Mammary epithelial cell (primary cell): ENCODE measurements at regions not wholly inside any gene's neighbourhood (a gene's known extent, or its start where the extent isn't known, plus 50 kb on each side); places are given as distances from the start of the nearest gene placed in this dataset.

ENCODE experiments used
- CTCF ChIP-seq, 2 donors: IDR thresholded peaks in 1 of 2; conservative IDR thresholded peaks in 1 of 2; 2 replicates each; pipeline ENCODE4 v1.5.1; 2011 to 2012; ENCODE audit warnings: inconsistent platforms in 2 of 2, low read length in 2 of 2, mild to moderate bottlenecking in 2 of 2, control low read depth in 1 of 2, low read depth in 1 of 2; ENCODE audit not compliant: insufficient read depth in 1 of 2; ENCODE audit errors: extremely low read depth in 1 of 2
- EZH2 ChIP-seq: IDR thresholded peaks from 2 replicates; pipeline ENCODE4 v1.6.1; 2012; ENCODE audit warnings: low read length, inconsistent platforms, borderline replicate concordance

GRCh38 chr14:92264195-92264594, 58.8 kb upstream of the SLC24A4 start:
- no peak for TF ChIP-seq EZH2
- TF ChIP-seq CTCF (conservative IDR thresholded peaks at IDR 0.05 in 1 of 2, IDR thresholded peaks at IDR 0.05 in 1 of 2; ENCODE audit: extremely low read depth in 1 of 2, insufficient read depth in 1 of 2, low read depth in 1 of 2, low read length in 2 of 2) = no peak
